SK-N-MC (cell line): ENCODE measurements at regions not wholly inside any gene's neighbourhood (a gene's known extent, or its start where the extent isn't known, plus 50 kb on each side); places are given as distances from the start of the nearest gene placed in this dataset.

Source experiments
- EZH2 ChIP-seq: fragments of 200-600 bp; sonication (generic); IDR thresholded peaks from one replicate; pipeline ENCODE4 v1.6.1; 2017; ENCODE audit warnings: antibody characterized with exemption
- FOXP2 ChIP-seq: optimal IDR thresholded peaks from 2 replicates; pipeline ENCODE3; 2011; ENCODE audit warnings: mild to moderate bottlenecking, moderate library complexity; ENCODE audit not compliant: insufficient read depth; ENCODE audit errors: extremely low read length, control extremely low read depth
- POLR2AphosphoS5 ChIP-seq: IDR thresholded peaks from 2 replicates; pipeline ENCODE4 v1.6.1; 2012; ENCODE audit warnings: mild to moderate bottlenecking, low read depth, low read length, borderline replicate concordance

DNA sequence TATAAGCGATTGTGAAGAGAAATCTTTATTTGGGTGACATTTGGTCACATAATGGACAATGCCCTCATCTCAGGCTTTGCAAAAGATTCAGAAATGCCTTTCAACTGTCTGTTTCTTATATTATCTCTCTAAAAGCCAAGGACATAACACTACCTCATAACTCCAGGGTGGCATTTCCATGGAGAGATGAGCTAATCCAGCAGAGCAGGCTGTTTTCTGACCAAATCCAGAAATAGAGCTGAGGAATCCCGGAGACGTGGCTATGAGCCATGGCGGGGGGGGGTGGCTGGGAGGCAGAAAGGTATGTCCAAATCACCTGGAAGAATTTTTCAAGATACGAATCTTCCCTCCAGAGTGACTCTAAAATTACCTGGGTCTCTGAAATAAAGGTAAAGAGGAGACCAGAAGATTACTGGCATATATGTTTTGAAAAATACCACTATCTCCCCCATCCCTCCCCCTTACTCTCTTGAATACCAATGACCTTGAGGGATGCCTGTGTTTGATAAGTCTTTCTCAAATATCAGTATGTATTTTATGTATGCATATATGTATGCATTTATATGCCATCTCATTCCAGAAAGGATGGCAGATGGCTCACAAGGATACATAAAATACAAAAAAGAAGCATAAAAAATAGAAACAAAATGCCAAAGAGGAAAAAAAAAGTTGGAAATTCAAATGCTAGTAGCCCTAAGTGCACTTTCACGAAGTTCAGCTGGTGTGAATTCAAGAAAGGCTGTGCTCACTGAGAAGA lies 296.0 kb upstream of the MGAT5 start:
- TF ChIP-seq FOXP2, result no peak
- no peak for TF ChIP-seq POLR2AphosphoS5
- no peak for TF ChIP-seq EZH2
